GM10266 (cell line): ENCODE measurements at regions not wholly inside any gene's neighbourhood (a gene's known extent, or its start where the extent isn't known, plus 50 kb on each side); places are given as distances from the start of the nearest gene placed in this dataset.
"Not testable (repeated sequence)": the region's sequence is repeated elsewhere in the genome, so short reads cannot be mapped to it uniquely, and the experiment has no call there.

Experiments
- DNase-seq: peaks from one replicate; pipeline ENCODE4 v3.0.0; 2012; ENCODE audit errors: extremely low spot score
- CTCF ChIP-seq: IDR thresholded peaks from 2 replicates; pipeline ENCODE4 v1.5.1; 2012; ENCODE audit warnings: mild to moderate bottlenecking, low read depth; ENCODE audit not compliant: control insufficient read depth, insufficient read depth; ENCODE audit errors: missing control alignments

DNA sequence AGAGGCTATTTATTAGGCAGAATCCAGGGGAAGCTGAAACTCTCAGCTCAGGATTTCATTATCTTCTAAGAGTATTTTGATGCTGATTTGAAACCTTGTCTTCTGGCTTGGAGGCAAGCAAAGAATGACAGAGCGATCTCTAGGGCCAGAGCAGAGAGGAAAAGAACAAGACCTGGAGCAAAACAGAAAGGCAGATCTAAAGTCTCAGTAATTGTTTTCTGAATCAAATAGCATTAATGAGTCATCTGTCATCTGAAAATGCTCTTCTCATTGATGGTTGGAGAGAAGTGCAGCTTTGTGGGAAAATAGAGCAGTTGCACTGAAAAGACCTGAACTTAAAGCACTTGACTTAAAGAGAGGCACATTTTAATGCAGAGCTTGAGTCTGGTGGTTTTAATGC lies 385.9 kb downstream of the RAP2B start:
- TF ChIP-seq CTCF, result no peak
- no peak for DNase-seq

GRCh38 chr3:153549686-153550085 lies 387.7 kb downstream of the RAP2B start:
- DNase-seq, result not testable (repeated sequence)

DNA sequence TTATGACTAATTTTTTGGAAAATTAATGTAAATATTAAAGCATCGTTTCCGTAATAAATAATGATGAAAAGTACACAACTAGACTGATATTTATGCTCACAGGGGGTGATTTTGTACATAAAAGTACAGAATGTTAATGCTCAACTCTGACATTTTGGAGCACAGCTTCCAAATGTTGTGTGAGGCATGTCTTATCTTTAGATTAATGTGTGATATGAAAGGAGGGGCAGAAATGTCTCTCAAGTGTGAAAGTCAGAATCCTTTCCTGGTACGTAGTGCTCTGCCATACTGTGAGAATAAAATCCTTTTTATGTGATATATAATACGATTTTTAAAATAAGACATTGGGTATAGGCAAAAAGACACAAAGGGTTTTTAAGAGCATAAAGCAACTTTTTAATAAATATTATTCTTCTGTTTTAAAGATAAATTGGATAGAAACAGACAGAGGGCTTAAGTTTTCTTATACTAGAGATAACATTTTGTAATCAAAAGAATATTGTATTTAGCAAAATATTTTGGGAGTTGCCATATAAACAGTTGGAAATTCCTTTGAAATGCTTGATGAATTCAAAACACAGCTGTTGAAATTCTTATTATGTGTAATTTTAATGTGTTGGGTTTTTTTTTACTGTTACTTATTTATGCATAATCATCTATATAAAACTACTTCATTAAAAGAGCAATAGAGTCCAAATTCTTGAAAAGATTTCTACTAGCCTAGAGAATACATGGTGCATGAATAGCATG lies 389.7 kb downstream of the RAP2B start:
- no peak for DNase-seq
- TF ChIP-seq CTCF, result no peak

DNA sequence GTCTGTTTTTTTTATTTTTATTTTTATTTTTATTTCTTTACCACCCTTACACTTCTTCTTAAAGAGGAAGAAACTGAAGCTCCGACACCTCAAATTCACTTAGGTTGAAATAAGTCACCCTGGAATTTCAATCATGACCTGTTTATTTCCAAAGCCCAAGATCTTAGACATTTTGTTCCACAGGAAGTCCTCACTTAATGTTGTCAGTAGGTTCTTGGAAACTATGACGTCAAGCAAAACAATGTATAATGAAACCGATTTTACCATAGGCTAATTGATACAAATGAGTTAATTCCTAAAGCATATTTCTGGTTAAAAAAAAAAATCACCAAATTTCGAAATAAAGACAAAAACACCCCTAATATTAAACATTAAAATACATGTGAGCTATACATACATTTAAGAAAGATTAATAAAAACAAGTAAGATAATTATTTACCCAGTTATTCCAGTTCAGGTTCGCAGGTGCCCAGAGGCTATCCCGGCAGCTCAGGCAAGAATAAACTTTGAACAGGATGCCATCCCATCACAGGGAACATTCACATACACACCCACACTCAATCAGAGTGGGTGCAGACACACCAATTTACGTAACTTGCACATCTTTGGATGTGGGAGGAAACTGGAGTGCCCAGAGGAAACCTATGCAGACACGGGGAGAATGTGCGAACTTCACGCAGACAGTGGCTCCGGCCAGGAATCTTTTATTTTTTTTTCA lies 391.0 kb downstream of the RAP2B start:
- DNase-seq, result no peak
- no peak for TF ChIP-seq CTCF

- no peak for DNase-seq
- no peak for TF ChIP-seq CTCF
Observed at GRCh38 chr3:153553605-153553945, 391.5 kb downstream of the RAP2B start.

GRCh38 chr3:153555919-153556318 lies 393.9 kb downstream of the RAP2B start:
- no peak for TF ChIP-seq CTCF
- no peak for DNase-seq

DNA sequence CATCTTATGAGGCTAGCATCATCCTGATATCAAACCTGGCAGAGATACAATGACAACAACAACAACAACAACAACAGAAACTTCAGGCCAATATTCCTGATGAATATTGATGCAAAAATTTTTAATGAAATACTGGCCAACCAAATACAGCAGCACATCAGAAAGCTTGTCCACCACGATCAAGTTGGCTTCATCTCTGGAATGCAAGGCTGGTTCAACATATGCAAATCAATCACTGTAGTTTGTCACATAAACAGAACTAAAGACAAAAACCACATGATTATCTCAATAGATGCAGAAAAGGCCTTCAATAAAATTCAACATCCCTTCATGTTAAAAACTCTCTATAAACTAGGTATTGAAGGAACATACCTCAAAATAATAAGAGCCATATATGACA lies 397.3 kb downstream of the RAP2B start:
- not testable (repeated sequence) for DNase-seq

- TF ChIP-seq CTCF, result no peak
- no peak for DNase-seq
Observed at GRCh38 chr3:153567011-153567410, 405.0 kb downstream of the RAP2B start.
